ENCODE measurements at regions not wholly inside any gene's neighbourhood (a gene's known extent, or its start where the extent isn't known, plus 50 kb on each side); places are given as distances from the start of the nearest gene placed in this dataset.
"Not testable (repeated sequence)": the region's sequence is repeated elsewhere in the genome, so short reads cannot be mapped to it uniquely, and the experiment has no call there.

DNA sequence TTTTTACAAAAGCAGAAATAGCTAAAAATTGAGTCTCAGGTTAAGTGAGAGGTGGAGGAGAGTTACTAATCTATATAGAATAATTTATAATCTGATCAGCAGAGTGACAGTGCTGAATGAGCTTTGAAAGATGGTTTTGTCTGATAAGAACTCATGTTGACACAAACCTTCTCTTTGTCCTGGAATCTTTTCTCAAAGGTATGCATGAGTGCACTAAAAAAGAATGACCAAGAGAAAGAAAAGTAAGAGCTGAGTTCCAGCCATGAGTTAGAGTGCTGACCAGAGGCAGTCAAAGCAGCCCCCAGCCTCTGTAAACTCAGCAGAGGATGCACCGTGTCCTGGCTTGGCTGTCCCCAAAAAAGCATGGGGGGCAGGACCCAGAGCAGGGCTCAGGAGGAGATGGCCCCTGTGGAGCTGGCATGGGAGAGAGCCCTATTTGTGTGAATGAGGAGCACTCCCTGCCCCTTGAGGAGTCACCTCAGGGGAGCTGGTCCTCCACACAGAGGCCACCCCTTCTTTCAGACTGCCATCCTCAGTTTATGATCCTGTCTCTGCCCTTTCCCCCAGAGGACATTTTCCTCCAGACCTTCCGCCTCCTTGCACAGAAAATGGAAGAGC lies 129.8 kb downstream of the SEC23A start:
- no peaks in the 10 kb centered on the region for H3K36me3 ChIP-seq (replicated peaks; ENCODE audit: control insufficient read depth, insufficient read depth, low read length)
- no peaks in the 10 kb centered on the region for H3K27me3 ChIP-seq (ENCODE audit: control insufficient read depth, insufficient read depth, low read length)
- H3K4me3 ChIP-seq (ENCODE audit: insufficient read depth, low read depth, low read length): no peak overlapping the region
- DNase-seq: no peak

DNA sequence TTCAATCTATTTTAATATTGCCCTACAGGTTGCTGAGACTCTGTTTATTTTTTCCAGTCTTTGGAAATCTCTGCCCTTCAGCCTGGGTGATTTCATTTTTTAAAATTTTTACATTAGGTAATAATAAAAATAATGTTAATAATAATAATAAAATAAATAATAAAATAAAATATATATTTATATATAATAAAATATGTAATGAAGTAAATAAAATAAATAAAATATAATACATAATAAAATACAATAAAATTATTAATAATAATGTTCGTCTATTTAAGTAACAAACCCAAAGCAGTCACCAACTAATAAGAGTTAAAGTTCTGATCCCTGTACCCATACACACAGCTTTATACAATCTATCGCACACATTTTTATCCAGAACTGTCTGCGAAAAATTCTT lies 130.5 kb downstream of the SEC23A start:
- Histone ChIP-seq H3K27me3 (ENCODE audit: control insufficient read depth, insufficient read depth, low read length) (no peaks in the 10 kb centered on the region), H3K36me3 (replicated peaks; ENCODE audit: control insufficient read depth, insufficient read depth, low read length) (no peaks in the 10 kb centered on the region), H3K4me3 (ENCODE audit: insufficient read depth, low read depth, low read length) (no peak overlapping the region)
- no peak for DNase-seq

DNA sequence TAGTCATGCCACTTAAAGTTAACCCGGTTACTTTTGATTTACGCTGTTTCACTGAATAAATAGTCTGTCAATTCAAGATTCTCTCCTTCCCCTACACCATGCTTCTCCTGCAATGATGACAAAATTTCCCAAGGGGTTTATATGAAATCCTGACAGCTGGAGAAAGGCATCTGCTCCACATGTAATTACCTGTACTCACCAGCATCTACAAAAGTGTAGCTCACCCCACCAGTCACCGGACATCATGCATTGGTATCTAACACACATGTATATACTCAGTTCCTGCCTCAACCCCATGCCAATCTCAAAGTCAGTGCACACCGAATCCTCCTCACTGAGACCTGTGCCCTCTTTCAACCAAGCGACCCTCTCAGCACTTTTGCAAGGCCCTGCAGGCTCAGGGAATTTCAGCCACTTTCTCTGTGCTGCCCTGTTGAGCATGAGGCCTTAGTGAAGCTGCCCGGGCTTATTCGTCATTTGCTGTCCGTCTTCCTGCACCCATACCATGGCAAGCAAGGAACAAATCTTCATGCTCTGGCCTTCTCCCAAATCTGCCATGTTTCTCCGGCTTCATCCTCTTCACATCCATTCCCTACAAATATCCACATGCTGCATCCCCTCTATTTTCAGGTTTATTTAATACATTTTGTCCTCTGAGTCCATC lies 131.6 kb downstream of the SEC23A start:
- H3K4me3 ChIP-seq (ENCODE audit: insufficient read depth, low read depth, low read length): no peak overlapping the region
- H3K27me3 ChIP-seq (ENCODE audit: control insufficient read depth, insufficient read depth, low read length): no peaks in the 10 kb centered on the region
- DNase-seq: no peak

DNA sequence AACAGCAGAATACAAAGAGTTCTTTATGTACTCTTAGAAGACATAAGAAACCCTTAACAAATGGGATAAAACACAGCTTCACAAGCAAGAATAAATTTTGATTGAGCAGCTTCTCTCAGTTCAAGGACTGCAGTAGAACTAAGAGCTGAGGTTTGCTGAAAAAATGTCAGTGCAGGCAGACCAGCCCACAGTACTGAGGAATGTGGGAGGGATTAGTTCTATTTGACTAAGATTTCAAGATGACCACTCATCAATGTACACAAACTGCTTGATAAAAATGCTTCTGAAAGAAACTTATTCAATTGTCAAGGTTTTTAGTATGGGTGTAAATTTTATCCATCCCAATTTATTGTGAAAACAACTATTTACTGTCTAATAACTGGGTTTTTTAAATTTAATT lies 138.4 kb downstream of the SEC23A start:
- no peak for DNase-seq
- Histone ChIP-seq H3K27me3 (ENCODE audit: control insufficient read depth, insufficient read depth, low read length) (no peaks in the 10 kb centered on the region), H3K4me3 (ENCODE audit: insufficient read depth, low read depth, low read length) (no peak overlapping the region), H3K36me3 (replicated peaks; ENCODE audit: control insufficient read depth, insufficient read depth, low read length) (no peaks in the 10 kb centered on the region)

More for the DNA sequence above, 131.6 kb downstream of the SEC23A start:
- no peaks in the 10 kb centered on the region for H3K36me3 ChIP-seq (replicated peaks; ENCODE audit: control insufficient read depth, insufficient read depth, low read length)

DNA sequence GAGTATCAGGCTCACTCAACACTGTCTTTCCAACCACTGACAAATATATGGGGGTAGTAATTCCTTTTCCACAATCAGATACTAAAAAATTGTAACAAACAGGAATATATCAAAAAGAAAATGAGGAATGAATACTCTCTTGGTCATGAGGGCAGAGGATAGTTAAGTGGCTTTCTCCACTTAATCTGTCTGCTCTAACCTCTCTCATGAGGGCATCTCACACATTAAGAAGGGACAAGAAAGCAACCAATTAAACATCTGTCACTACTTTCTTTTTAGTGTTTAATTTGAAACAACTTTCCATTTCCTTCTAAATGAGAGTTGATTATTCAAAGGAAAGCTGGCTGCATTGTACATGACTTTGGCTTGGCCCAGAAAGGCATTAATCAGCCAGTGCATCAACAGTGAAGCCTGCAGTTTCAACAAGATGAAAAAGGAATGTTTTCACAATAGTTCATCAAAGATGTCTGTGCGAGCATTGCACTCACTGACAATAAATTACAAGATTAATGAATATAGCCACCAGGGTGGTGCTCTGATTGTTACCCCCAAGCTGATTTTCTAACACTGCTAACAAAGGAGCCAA lies 142.0 kb downstream of the SEC23A start:
- no peaks in the 10 kb centered on the region for H3K36me3 ChIP-seq (replicated peaks; ENCODE audit: control insufficient read depth, insufficient read depth, low read length)
- H3K27me3 ChIP-seq (ENCODE audit: control insufficient read depth, insufficient read depth, low read length): no peaks in the 10 kb centered on the region
- DNase-seq: no peak
- no peak overlapping the region for H3K4me3 ChIP-seq (ENCODE audit: insufficient read depth, low read depth, low read length)

DNA sequence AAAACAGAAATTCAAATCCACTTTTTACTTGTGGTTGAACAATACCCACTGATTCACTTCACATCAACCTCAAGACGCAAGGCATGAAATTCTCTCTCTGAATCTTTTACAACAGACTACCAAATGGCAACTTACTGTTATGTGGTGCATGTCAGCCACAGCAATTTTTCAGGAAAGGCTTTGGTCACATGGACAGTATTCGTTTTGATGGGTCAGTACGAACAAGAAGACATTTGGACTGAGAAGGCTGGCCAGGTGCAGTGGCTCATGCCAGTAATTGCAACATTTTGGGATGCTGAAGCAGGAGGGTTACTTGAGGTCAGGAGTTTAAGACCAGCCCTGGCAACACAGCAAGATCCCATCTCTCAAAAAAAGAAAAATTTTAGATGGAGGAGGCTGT lies 144.0 kb downstream of the SEC23A start:
- no peak overlapping the region for H3K4me3 ChIP-seq (ENCODE audit: insufficient read depth, low read depth, low read length)
- no peak for DNase-seq

DNA sequence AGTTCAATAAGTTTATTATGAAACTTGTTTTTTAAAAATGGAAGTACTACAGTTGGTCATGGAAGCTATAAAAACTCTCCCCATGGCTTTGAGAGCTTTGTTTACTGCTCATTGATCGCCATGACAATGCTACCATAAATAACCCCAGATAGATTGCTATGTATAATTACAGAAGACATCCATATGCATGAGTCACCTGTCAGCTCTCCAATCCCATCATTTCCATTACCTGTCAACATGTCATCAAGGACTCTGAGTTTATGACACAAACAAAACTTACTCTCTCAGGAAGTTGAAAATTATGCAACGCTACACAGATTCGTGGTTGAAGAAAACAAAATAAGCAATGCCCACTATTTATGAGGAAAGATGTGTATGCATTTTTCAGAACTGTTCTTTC lies 144.4 kb downstream of the SEC23A start:
- Histone ChIP-seq H3K36me3 (replicated peaks; ENCODE audit: control insufficient read depth, insufficient read depth, low read length) (no peaks in the 10 kb centered on the region), H3K27me3 (ENCODE audit: control insufficient read depth, insufficient read depth, low read length) (no peaks in the 10 kb centered on the region), H3K4me3 (ENCODE audit: insufficient read depth, low read depth, low read length) (no peak overlapping the region)
- DNase-seq: no peak

More for the DNA sequence above, 144.0 kb downstream of the SEC23A start:
- Histone ChIP-seq H3K36me3 (replicated peaks; ENCODE audit: control insufficient read depth, insufficient read depth, low read length) (no peaks in the 10 kb centered on the region), H3K27me3 (ENCODE audit: control insufficient read depth, insufficient read depth, low read length) (no peaks in the 10 kb centered on the region)

DNA sequence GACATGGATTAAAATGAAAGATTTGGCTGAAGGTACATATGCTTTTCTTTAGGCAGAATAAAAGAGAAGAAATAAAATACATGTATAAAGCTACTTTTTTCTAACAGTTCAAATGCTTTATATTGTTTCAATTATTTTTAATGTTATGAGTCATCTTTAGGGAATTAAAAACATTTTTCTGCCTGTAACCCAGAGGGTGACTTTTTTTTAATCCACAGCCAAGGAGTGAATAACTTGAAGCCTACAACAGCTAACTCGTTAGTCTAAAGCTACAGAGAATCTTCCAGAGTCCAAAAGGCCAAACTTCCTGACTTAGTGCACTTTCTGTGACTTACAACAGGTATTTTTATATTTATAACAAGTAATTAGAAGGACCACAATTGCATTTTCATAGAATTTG lies 151.6 kb downstream of the SEC23A start:
- Histone ChIP-seq H3K4me3 (ENCODE audit: insufficient read depth, low read depth, low read length) (no peak overlapping the region), H3K27me3 (ENCODE audit: control insufficient read depth, insufficient read depth, low read length) (no peaks in the 10 kb centered on the region), H3K36me3 (replicated peaks; ENCODE audit: control insufficient read depth, insufficient read depth, low read length) (no peaks in the 10 kb centered on the region)
- DNase-seq: no peak

DNA sequence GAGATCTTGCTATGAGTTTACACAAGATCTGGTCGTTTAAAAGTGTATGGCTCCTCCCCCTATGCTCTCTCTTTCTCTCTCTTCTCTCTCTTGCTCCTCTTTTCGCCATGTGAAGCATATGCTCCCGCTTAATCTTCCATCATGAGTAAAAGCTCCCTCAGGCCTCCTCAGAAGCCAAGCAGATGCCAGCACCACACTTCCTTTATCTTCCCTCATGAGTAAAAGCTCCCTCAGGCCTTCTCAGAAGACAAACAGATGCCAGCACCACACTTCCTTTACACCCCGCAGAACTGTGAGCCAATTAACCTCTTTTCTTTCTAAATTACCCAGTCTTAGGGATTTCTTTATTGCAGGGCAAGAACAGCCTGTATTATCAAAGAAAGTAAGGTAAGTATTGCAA lies 152.4 kb downstream of the SEC23A start:
- Histone ChIP-seq H3K27me3 (ENCODE audit: control insufficient read depth, insufficient read depth, low read length) (no peaks in the 10 kb centered on the region), H3K4me3 (ENCODE audit: insufficient read depth, low read depth, low read length) (no peak overlapping the region), H3K36me3 (replicated peaks; ENCODE audit: control insufficient read depth, insufficient read depth, low read length) (no peaks in the 10 kb centered on the region)
- DNase-seq: no peak

DNA sequence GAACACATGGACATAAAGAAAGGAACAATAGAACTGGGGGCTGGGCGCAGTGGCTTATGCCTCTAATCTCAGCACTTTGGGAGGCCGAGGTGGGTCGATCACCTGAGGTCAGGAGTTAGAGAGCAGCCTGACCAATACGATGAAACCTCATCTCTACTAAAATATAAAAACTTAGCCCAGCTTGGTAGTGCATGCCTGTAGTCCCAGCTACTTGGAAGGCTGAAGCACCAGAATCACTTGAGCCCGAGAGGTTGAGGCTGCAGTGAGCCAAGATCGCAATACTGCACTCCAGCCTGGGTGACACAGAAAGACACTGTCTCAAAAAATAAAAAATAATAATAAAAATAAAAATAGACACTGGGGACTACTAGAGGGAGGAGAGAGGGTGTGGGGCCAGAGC lies 154.5 kb downstream of the SEC23A start:
- no peaks in the 10 kb centered on the region for H3K36me3 ChIP-seq (replicated peaks; ENCODE audit: control insufficient read depth, insufficient read depth, low read length)
- H3K27me3 ChIP-seq (ENCODE audit: control insufficient read depth, insufficient read depth, low read length): no peaks in the 10 kb centered on the region
- DNase-seq: no peak
- no peak overlapping the region for H3K4me3 ChIP-seq (ENCODE audit: insufficient read depth, low read depth, low read length)

DNA sequence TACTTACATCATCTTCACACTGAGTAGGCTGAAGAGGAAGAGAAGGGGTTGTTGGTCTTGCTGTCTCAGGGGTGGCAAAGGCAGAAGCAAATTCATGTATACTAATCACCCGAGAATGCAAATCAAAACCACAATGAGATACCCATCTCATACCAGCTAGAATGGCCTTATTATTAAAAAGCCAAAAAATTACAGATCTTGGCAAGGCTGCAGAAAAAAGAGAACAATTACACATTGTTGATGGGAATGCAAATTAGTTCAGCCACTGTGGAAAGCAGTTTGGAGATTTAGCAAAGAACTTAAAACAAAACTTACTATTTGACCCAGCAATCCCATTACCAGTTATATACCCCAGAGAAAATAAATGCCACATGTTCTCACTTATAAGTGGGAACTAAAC lies 154.9 kb downstream of the SEC23A start:
- DNase-seq: no peak
- H3K27me3 ChIP-seq (ENCODE audit: control insufficient read depth, insufficient read depth, low read length): no peaks in the 10 kb centered on the region
- no peaks in the 10 kb centered on the region for H3K36me3 ChIP-seq (replicated peaks; ENCODE audit: control insufficient read depth, insufficient read depth, low read length)
- H3K4me3 ChIP-seq (ENCODE audit: insufficient read depth, low read depth, low read length): no peak overlapping the region

DNA sequence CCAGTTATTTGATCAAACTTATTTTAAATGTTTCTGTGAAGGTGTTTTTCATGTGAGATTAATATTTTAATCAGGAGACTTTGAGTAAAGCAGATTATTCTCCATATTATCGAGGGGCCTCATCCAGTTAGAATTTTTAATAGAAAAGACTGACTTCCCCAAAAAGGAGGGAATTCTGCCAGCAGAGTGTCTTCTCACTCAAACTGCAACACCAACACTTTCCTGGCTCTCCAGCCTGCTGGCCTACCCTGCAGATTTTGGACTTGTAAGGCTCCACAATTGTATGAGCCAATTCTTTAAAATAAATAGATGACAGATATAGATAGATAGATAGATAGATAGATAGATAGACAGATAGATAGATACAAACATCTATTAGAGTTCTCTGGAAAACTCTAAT lies 155.7 kb downstream of the SEC23A start:
- no peak for DNase-seq
- no peak overlapping the region for H3K4me3 ChIP-seq (ENCODE audit: insufficient read depth, low read depth, low read length)
- H3K36me3 ChIP-seq (replicated peaks; ENCODE audit: control insufficient read depth, insufficient read depth, low read length): no peaks in the 10 kb centered on the region
- no peaks in the 10 kb centered on the region for H3K27me3 ChIP-seq (ENCODE audit: control insufficient read depth, insufficient read depth, low read length)

DNA sequence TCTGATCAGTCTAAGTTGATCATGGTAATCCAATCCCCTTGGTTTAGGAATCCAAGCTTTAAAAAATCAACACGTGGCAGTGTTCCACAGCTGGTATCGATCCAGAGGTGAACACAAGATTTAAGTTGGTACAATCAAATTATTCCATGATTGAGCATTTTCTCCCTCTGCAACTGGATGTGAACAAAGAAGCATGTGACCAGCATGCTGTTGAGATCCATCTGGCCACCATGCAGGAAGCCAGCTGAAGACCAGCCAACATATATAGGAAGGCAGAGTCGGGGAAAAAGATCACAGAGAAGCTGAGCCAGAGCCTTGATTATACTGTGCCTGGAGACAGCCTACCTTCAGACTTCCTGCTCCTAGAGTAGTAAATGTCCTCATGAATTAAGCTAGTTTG lies 158.3 kb downstream of the SEC23A start:
- DNase-seq: no peak
- Histone ChIP-seq H3K36me3 (replicated peaks; ENCODE audit: control insufficient read depth, insufficient read depth, low read length) (no peaks in the 10 kb centered on the region), H3K4me3 (ENCODE audit: insufficient read depth, low read depth, low read length) (no peak overlapping the region), H3K27me3 (ENCODE audit: control insufficient read depth, insufficient read depth, low read length) (no peaks in the 10 kb centered on the region)

DNA sequence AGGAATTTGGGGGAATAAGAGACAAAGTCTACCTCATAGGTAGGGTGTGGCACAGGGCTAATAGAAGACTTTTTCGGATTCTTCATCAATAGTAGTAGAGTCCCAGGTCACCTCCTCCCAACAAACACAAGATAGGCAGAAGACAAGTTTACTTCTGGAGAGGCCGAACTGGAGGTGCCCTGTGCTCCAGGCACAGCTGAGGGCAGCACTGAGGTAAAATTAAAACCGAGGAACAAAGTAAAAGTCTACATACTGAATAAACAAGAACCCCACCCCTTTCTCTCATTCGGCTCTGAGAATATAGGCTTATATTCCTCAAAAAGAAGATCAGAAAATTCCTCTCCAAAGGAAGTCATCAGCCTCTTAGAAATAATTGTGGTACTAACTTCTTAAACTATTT lies 161.5 kb downstream of the SEC23A start:
- Histone ChIP-seq H3K27me3 (ENCODE audit: control insufficient read depth, insufficient read depth, low read length) (no peaks in the 10 kb centered on the region), H3K4me3 (ENCODE audit: insufficient read depth, low read depth, low read length) (no peak overlapping the region), H3K36me3 (replicated peaks; ENCODE audit: control insufficient read depth, insufficient read depth, low read length) (no peaks in the 10 kb centered on the region)
- DNase-seq: no peak

DNA sequence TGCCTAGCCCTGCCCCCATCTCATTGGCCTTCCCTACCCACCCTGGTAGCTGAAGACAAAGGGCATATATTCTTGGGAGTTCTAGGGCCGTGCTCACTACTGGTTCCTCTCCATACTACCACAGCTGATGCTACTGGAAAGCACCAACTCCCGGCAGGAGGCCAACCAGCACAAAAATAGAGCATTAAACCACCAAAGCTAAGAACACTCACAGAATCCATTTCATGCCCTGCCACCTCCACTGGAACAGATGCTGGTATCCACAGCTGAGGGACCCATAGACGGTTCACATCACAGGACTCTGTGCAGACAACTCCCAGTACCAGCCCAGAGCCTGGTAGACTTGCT lies 170.4 kb downstream of the SEC23A start:
- not testable (repeated sequence) for DNase-seq; H3K27me3 ChIP-seq (ENCODE audit: control insufficient read depth, insufficient read depth, low read length); H3K36me3 ChIP-seq (replicated peaks; ENCODE audit: control insufficient read depth, insufficient read depth, low read length); H3K4me3 ChIP-seq (ENCODE audit: insufficient read depth, low read depth, low read length)
